Caco-2 (cell line): ENCODE measurements at regions not wholly inside any gene's neighbourhood (a gene's known extent, or its start where the extent isn't known, plus 50 kb on each side); places are given as distances from the start of the nearest gene placed in this dataset.

Experiments used
- BruUV-seq: library from RNA; stranded (reverse); fragments of 400-500 nt; replicated peaks from 2 replicates; lab custom pipeline; 2021; lab: Mats Ljungman, UMichigan
- CTCF ChIA-PET: fragments of 300-600 bp; sonication (Branson Sonifier 250); formaldehyde crosslinking; loops from one replicate; lab custom pipeline; 2022; ENCODE audit warnings: antibody characterized with exemption; lab: Charles Lee
- POLR2A ChIA-PET: fragments of 300-600 bp; sonication (Branson Sonifier 250); formaldehyde crosslinking; loops from one replicate; lab custom pipeline; 2022; ENCODE audit warnings: antibody characterized with exemption; lab: Charles Lee
- DNase-seq, 2 experiments: peaks; one replicate each; pipeline versions ENCODE4 v3.0.0 to v3.0.0-alpha.2; 2020 to 2022
- H3K27me3 ChIP-seq: replicated peaks from 2 replicates; pipeline ENCODE4 v1.6.0; 2011; ENCODE audit warnings: low read length; ENCODE audit not compliant: control insufficient read depth, insufficient read depth
- H3K36me3 ChIP-seq: 2 replicates; pipeline ENCODE4 v1.5.1; 2011; ENCODE audit warnings: low read length; ENCODE audit not compliant: control insufficient read depth, insufficient read depth
- H3K4me1 ChIP-seq: fragments of 250-450 bp; sonication (Bioruptor Pico); 2 replicates; pipeline ENCODE4 v1.5.1; 2020; ENCODE audit warnings: mild to moderate bottlenecking
- H3K4me3 ChIP-seq: 2 replicates; pipeline ENCODE4 v1.5.1; 2011; ENCODE audit warnings: low read depth, mild to moderate bottlenecking, control low read depth, low read length
- H3K9me3 ChIP-seq: fragments of 250-450 bp; sonication (Bioruptor Pico); 2 replicates; pipeline ENCODE4 v1.5.1; 2020; ENCODE audit warnings: mild to moderate bottlenecking, moderate library complexity
- H3K27ac Mint-ChIP-seq: one replicate; pipeline ENCODE4 v1.8.0; 2022; ENCODE audit warnings: mixed read lengths; ENCODE audit not compliant: unreplicated experiment
- H3K27me3 Mint-ChIP-seq: one replicate; pipeline ENCODE4 v1.8.0; 2022; ENCODE audit warnings: mixed read lengths; ENCODE audit not compliant: insufficient read depth, unreplicated experiment
- H3K36me3 Mint-ChIP-seq: one replicate; pipeline ENCODE4 v1.8.0; 2022; ENCODE audit warnings: mild to moderate bottlenecking, mixed read lengths; ENCODE audit not compliant: insufficient read depth, unreplicated experiment
- H3K4me1 Mint-ChIP-seq: one replicate; pipeline ENCODE4 v1.8.0; 2022; ENCODE audit warnings: low read depth, mixed read lengths; ENCODE audit not compliant: unreplicated experiment
- H3K4me3 Mint-ChIP-seq: one replicate; pipeline ENCODE4 v1.8.0; 2022; ENCODE audit warnings: mild to moderate bottlenecking, moderate library complexity, mixed read lengths; ENCODE audit not compliant: unreplicated experiment
- H3K9me3 Mint-ChIP-seq: one replicate; pipeline ENCODE4 v1.8.0; 2022; ENCODE audit warnings: mixed read lengths; ENCODE audit not compliant: unreplicated experiment
- intact Hi-C: fragments of 100-400 bp; cut with micrococcal nuclease; formaldehyde crosslinking; loops from one replicate; pipeline ENCODE4 v1.10.0; 2022; ENCODE audit not compliant: unreplicated experiment
- TF ChIP-seq, protein P1 (sequence below), 2 experiments: fragments of 200-600 bp in 1 of 2; IDR thresholded peaks; 1 replicate in 1 of 2; 2 replicates in 1 of 2; pipeline versions ENCODE4 v1.5.1 to v1.8.0; 2011 to 2022; ENCODE audit warnings: antibody characterized with exemption in 1 of 2, control low read depth in 1 of 2, inconsistent platforms in 1 of 2, low read depth in 1 of 2, low read length in 1 of 2, mild to moderate bottlenecking in 1 of 2, moderate library complexity in 1 of 2; ENCODE audit not compliant: insufficient read depth in 1 of 2, severe bottlenecking in 1 of 2, unreplicated experiment in 1 of 2

DNA sequence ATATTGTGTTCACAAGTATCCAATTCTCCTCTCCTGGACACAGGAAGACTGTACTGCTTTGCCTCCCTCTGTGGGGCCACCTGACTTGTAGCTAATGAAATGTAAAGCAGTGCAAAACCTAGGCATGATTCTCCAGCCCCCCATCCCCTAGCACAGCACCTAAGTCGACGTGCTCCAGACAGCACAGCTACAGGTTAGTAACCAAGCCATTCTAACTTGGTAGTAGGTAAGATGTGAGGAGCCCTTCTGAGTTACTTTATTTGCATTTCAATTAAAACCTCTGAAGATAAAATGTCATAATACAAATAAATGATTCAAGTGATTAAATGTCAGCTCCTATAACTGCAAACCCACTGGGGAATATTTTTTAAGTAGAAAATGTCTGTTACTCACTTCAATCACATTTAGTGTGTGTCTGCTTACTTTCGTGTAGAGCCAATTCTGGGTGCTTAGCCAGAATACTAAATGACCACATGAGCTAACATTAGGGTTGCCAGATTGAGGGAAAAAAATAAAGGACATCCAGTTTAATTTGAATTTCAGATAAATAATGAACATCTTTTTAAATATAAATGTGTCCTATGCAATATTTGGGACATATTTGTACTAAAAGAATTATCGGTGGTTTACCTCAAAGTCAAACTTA, 64.8 kb upstream of the HIF1A start:
- Mint-ChIP-seq H3K27ac (no peak overlapping the region), H3K9me3 (no peaks in the 10 kb centered on the region), H3K36me3 (no peaks in the 10 kb centered on the region), H3K4me1 (no peaks in the 10 kb centered on the region), H3K27me3 (no peaks in the 10 kb centered on the region), H3K4me3 (no peak overlapping the region)
- H3K4me1 ChIP-seq = no peaks in the 10 kb centered on the region
- H3K9me3 ChIP-seq = no peaks in the 10 kb centered on the region
- CTCF ChIA-PET = no interaction called here
- BruUV-seq = no TSS peak
- DNase-seq = no peak
- H3K27me3 ChIP-seq = no peaks in the 10 kb centered on the region
- no peak overlapping the region for H3K4me3 ChIP-seq
- POLR2A ChIA-PET = no interaction called here
- TF ChIP-seq, protein P1, sequence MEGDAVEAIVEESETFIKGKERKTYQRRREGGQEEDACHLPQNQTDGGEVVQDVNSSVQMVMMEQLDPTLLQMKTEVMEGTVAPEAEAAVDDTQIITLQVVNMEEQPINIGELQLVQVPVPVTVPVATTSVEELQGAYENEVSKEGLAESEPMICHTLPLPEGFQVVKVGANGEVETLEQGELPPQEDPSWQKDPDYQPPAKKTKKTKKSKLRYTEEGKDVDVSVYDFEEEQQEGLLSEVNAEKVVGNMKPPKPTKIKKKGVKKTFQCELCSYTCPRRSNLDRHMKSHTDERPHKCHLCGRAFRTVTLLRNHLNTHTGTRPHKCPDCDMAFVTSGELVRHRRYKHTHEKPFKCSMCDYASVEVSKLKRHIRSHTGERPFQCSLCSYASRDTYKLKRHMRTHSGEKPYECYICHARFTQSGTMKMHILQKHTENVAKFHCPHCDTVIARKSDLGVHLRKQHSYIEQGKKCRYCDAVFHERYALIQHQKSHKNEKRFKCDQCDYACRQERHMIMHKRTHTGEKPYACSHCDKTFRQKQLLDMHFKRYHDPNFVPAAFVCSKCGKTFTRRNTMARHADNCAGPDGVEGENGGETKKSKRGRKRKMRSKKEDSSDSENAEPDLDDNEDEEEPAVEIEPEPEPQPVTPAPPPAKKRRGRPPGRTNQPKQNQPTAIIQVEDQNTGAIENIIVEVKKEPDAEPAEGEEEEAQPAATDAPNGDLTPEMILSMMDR (IDR thresholded peaks at IDR 0.05; ENCODE audit: insufficient read depth in 1 of 2, low read depth in 1 of 2, low read length in 1 of 2, severe bottlenecking in 1 of 2, unreplicated experiment in 1 of 2) = no peak
- H3K36me3 ChIP-seq = no peaks in the 10 kb centered on the region
- intact Hi-C loops = no loop called here

DNA sequence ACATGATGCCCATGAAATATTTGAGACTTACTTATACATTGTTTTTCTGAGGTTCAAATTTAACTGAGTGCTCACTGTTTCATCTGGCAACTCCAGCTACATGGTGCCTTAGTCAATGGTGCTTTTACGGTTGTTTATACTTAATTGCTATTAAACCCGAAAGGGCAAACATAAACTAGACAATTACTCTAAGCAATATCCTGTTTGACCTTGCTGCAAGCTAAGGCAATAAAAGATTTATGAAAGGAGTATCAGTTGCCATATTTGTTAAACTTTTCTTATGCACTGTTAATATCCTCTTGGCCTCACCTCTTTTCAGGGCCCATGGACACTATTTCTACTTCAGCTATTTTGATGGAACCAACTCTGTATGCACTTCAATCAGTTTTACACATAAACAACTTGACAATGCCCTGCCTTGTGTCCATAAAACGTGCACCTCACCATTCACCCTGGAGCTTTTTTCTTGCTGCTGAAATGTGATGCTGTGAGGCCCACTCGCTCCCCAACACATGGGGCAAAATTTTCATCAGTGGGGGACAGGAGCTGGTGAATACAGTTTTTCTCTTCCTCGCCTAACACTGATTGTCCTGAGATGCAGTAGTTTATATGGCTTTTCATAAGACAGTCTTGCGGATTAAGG, 64.1 kb upstream of the HIF1A start:
- intact Hi-C loops = no loop called here
- H3K4me3 Mint-ChIP-seq = no peak overlapping the region
- H3K9me3 Mint-ChIP-seq = no peaks in the 10 kb centered on the region
- TF ChIP-seq, protein P1 (IDR thresholded peaks at IDR 0.05; ENCODE audit: insufficient read depth in 1 of 2, low read depth in 1 of 2, low read length in 1 of 2, severe bottlenecking in 1 of 2, unreplicated experiment in 1 of 2) = no peak
- Histone ChIP-seq H3K27me3 (no peaks in the 10 kb centered on the region), H3K36me3 (no peaks in the 10 kb centered on the region), H3K4me1 (no peaks in the 10 kb centered on the region), H3K9me3 (no peaks in the 10 kb centered on the region), H3K4me3 (no peak overlapping the region)
- no peak overlapping the region for H3K27ac Mint-ChIP-seq
- no peaks in the 10 kb centered on the region for H3K4me1 Mint-ChIP-seq
- no peaks in the 10 kb centered on the region for H3K36me3 Mint-ChIP-seq
- DNase-seq = no peak
- ChIA-PET POLR2A (no interaction called here), CTCF (no interaction called here)
- BruUV-seq = no TSS peak
- no peaks in the 10 kb centered on the region for H3K27me3 Mint-ChIP-seq

DNA sequence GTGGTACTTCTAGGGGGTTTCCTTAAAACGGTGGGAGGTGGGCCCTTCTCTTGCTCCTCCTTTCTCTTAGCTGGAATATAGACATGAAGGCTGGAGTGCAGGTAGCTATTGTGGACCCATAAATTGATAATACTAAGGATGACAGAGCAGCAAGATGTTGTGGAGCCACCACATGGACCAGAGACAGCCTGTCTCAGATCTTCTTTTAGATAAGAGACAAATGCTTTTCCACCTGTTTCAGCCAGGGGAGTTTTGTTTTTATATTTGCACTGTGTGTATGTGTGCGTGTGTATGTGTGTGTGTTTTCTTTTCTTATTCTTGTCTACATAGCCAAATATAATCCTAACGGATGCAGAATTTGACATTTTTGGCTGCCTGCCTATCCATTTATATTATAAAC, 62.9 kb upstream of the HIF1A start:
- CTCF ChIA-PET = no interaction called here

More for the DNA sequence above, 62.9 kb upstream of the HIF1A start:
- DNase-seq = no peak
- Mint-ChIP-seq H3K9me3 (no peaks in the 10 kb centered on the region), H3K36me3 (no peaks in the 10 kb centered on the region), H3K27me3 (no peaks in the 10 kb centered on the region), H3K4me3 (no peak overlapping the region), H3K27ac (no peak overlapping the region), H3K4me1 (no peaks in the 10 kb centered on the region)
- Histone ChIP-seq H3K36me3 (no peaks in the 10 kb centered on the region), H3K4me3 (no peak overlapping the region), H3K9me3 (no peaks in the 10 kb centered on the region), H3K4me1 (no peaks in the 10 kb centered on the region), H3K27me3 (no peaks in the 10 kb centered on the region)
- BruUV-seq = no TSS peak
- intact Hi-C loops = no loop called here
- TF ChIP-seq, protein P1 (IDR thresholded peaks at IDR 0.05; ENCODE audit: insufficient read depth in 1 of 2, low read depth in 1 of 2, low read length in 1 of 2, severe bottlenecking in 1 of 2, unreplicated experiment in 1 of 2) = no peak
- POLR2A ChIA-PET = interaction anchor here (0.6 kb wide), 1 partner anchor 85 kb away, joined by 4 read pairs; no protein-coding TSS in a partner anchor
